ENCODE measurements at regions not wholly inside any gene's neighbourhood (a gene's known extent, or its start where the extent isn't known, plus 50 kb on each side); places are given as distances from the start of the nearest gene placed in this dataset.

DNA sequence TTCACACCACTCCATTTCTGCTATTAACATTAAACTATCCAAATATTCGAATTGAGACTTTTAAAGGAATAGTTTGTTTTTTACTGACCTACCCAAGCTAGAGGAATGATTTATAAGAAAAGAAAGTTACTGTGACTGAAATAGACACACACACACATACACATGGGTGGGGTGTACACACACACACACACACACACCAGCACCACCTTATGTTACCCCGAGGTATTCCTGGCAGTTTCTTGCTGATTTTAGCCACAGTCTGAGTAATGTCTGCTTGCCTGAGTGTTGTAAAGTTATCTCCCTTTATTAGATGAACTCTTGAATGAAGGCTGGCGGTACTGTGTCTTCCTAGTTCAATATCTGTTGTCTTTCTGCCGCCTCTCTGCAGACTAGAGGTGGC lies 91.3 kb upstream of the PRKG1 start:
- no peak for TF ChIP-seq CTCF (IDR thresholded peaks at IDR 0.05)
- TF ChIP-seq POLR2A (IDR thresholded peaks at IDR 0.05): no peak

Measured in tibial nerve (tissue), 3 donors.